ENCODE measurements at regions not wholly inside any gene's neighbourhood (a gene's known extent, or its start where the extent isn't known, plus 50 kb on each side); places are given as distances from the start of the nearest gene placed in this dataset.

GRCh38 chr3:152159328-152159727, 109.4 kb upstream of the MBNL1 start:
- no peak for DNase-seq

GRCh38 chr3:152160350-152161011, 108.2 kb upstream of the MBNL1 start:
- no peak for DNase-seq

DNA sequence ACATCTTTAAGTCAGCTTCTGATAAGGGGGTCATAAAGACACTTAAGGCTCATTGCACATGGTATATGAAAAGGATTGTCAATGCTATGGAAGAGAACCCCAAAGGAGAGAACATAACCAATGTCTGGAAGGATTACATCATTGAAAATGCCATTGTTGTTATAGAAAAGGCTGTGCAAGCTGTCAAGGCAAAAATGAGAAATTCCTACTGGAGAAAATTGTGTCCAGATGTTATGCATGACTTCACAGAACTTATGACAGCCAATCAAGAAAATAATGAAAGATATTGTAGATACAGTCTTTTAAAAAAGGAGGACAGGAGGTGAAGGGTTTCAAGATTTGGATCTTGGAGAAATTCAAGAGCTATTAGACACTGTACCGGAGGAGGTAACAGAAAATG, 96.3 kb upstream of the MBNL1 start:
- no peak for DNase-seq

DNA sequence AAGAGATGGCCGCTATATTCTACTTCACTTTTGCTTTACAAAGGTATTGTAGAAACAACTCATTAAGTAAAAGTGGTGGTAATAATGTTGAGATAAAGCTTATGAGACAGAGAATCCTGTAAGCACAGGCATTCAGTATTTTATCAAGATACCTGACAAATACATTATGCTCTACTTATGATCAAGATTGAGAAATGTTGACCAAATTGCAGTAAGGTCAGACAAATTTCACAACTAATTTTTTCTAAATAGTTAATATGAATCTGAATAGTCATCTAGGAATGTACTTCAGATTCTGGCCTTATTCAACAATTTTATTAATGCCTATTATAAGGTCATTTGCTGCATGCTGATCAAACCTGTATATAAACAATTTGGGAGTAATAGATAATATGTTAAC, 95.1 kb upstream of the MBNL1 start:
- DNase-seq = no peak

DNA sequence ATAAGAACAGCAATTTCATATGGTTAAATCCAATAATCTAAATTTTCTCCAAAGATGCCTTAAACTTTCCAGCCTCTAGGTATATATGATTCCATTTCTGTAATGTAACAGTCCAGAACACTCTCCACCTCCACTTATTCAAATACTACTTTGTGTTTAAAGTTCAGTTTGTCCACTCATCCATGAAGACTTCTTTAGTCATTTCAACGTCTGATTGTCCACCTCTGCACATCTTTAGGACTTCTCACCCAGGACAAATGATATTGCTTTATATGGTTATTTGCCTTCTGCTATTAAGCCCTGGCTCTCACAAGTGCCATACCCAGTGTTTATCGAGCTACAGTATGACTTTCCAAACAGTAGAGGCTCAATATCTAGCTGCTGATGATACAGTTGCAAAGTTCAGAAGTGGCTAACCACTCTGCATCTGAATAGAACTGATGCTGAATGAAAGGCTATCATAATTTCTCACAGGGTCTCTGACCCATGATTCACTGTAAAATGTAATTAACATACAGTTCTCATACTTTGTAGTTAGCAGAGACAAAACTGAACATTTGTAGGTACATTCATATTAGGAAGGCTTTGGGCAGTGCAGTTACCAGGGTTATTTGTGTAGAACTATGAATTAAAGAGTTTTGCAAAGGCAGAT, 93.7 kb upstream of the MBNL1 start:
- no peak for DNase-seq

- DNase-seq = no peak
Observed at GRCh38 chr3:152175528-152175889, 93.2 kb upstream of the MBNL1 start.

DNA sequence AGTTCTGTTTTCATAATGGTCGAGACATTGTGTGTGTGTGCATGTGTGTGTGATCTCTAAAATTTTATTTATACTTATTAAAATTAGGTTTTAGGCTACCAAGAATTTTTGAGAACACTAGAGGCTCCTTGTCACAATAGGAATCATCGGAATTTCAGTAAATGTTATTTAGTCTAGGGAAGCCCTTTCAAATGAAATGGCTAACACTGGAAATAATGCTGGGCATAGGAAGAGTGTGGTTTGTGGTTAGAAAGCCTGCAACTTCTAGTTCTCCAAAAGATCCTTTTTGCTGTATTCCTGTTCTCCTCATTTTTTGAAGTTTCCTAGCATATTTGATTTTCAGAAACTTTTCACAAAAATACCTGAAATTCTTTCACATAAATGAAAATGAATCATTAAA, 92.5 kb upstream of the MBNL1 start:
- DNase-seq = no peak

GRCh38 chr3:152176998-152177397, 91.7 kb upstream of the MBNL1 start:
- DNase-seq = no peak

- DNase-seq = no peak
Observed at GRCh38 chr3:152177757-152178156, 91.0 kb upstream of the MBNL1 start.

DNA sequence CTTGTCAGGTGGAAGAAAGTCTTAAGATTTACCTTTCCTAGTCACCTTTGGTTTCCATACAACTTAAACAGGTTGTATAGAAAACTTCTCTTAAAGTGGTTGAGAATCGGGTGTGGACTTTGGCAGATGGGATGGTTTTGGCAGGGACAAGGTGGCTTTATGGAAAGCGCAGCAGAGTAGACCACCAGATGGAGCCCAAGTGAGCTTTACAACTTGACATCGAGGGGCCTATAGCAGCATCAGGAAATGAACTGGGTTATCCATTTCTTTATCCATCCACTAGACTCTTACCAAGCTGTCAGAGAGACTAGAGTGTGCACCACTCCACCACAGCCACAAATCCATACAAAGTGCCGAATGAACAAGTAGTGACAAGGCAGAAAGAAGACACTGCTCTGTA, 85.3 kb upstream of the MBNL1 start:
- DNase-seq = peak; percentile 58

- no peak for DNase-seq
Observed at GRCh38 chr3:152184971-152185686, 83.6 kb upstream of the MBNL1 start.

DNA sequence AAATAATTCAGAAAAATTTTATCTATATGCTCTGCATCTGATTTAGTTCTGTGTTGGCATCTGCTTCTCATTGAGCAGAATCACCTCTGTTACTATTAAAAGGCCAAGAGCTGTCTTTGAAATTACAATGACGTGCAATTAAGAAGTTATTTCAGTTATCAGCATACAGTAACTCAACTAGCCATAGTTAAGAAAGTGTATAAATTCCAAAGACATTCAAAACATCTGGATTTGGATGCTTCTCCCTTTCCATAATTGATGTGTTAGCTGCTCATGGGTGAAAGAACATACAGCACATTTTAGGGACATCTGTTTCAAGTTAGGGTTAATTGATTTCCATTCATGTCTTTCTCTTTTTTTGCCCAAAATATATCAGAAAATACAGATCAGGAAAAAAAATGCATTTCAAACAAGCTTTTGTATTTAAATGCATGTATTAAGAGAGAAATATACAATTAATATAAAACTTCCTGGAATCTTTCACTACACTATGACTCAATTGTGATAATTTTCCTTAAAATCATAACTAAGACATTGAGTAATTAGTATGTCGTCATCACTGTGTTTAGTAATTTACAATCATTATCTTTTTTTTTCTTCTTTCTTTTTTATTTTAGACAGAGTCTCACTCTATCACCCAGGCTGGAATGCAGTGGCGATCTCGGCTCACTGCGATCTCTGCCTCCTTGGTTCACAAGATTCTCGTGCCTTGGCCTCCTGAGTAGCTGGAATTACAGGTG, 82.7 kb upstream of the MBNL1 start:
- no peak for DNase-seq

DNA sequence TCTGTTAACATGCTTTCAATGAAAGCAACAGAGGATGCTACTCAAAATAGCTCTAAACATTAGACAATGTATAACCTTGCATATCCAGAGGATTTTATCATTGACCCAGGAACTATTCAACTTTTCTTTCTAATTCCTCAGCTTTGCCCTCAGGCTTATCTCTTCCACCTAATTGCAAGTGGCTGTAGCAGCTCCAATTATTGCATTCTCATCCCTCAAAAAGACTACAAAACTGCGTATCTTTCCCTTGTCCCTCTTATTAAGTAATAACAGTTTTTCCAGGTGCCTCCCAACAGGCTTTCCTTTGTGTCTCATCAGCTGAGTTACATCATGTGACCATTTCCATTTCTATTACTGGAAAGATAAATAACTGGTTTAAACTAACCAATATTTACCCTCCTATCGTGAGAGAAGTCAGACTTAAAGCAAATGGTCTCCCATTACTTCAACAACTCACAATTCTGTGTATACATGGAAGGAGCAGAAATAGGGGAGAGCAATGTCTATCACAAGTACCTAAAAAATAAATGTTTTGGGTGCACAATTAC, 78.0 kb upstream of the MBNL1 start:
- no peak for DNase-seq

- DNase-seq = no peak
Observed at GRCh38 chr3:152192050-152192449, 76.7 kb upstream of the MBNL1 start.

- DNase-seq = no peak
Observed at GRCh38 chr3:152192936-152193672, 75.6 kb upstream of the MBNL1 start.

GRCh38 chr3:152193673-152194267, 75.0 kb upstream of the MBNL1 start:
- peak; percentile 27 for DNase-seq

DNA sequence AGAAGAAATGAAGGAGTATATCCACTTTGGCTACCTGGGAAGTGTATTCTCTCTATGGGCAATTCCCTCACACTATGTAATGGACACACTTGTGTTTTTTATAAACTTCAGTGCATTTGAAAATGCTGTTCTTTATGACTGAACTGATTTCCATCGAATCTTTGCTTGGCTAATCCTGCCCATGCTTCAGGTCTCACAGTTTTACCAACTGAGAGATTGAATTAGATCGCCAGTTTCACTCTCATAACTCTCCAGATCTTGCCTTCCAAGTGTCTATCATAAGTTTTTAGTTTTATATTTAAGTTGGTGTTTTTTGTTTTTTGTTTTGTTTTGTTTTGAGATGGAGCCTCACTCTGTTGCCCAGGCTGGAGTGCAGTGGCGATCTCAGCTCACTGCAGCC, 73.5 kb upstream of the MBNL1 start:
- no peak for DNase-seq

GRCh38 chr3:152196782-152197181, 71.9 kb upstream of the MBNL1 start:
- no peak for DNase-seq

DNA sequence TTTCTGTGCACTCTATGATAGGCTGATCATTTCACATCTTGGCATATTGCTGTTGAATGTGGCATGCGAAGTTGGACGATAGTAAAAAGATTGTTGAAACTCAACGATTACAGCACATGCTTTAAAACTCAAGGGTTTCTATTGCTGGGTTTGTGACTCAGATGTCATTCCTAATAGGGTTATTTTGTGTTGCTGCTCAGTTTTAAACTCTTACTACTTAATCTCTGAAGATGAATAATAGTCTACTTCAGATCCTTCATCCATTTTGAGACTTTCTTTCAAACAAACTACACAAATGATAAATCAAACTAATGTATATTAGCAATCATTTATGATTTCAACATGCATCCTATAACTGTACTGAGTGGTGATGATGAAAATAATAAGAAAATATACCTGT, 71.3 kb upstream of the MBNL1 start:
- DNase-seq = no peak

GRCh38 chr3:152197937-152198336, 70.8 kb upstream of the MBNL1 start:
- no peak for DNase-seq

- no peak for DNase-seq
Observed at GRCh38 chr3:152198665-152199064, 70.1 kb upstream of the MBNL1 start.

All from CD4-positive, alpha-beta T cell treated with Interleukin-15 for 1 hour (primary cell).